VCaP (cell line): ENCODE measurements at regions not wholly inside any gene's neighbourhood (a gene's known extent, or its start where the extent isn't known, plus 50 kb on each side); places are given as distances from the start of the nearest gene placed in this dataset.

ENCODE experiments used
- H3K27ac ChIP-seq: fragments of 450-650 bp; 2 replicates; pipeline ENCODE4 v1.5.1; 2017
- CTCF ChIP-seq: fragments of 450-650 bp; conservative IDR thresholded peaks from 2 replicates; pipeline ENCODE4 v1.5.1; 2017; ENCODE audit warnings: mild to moderate bottlenecking, moderate library complexity

- H3K27ac ChIP-seq = no peak overlapping the region
- no peak for TF ChIP-seq CTCF
Observed at GRCh38 chr2:39938035-39938835, 159.2 kb upstream of the THUMPD2 start.

GRCh38 chr2:39937621-39938020, 158.6 kb upstream of the THUMPD2 start:
- no peak overlapping the region for H3K27ac ChIP-seq

GRCh38 chr2:39934851-39935250, 155.8 kb upstream of the THUMPD2 start:
- TF ChIP-seq CTCF = no peak
- H3K27ac ChIP-seq = no peak overlapping the region

More at GRCh38 chr2:39937621-39938020, 158.6 kb upstream of the THUMPD2 start:
- no peak for TF ChIP-seq CTCF

GRCh38 chr2:39933196-39933595, 154.1 kb upstream of the THUMPD2 start:
- TF ChIP-seq CTCF = no peak
- H3K27ac ChIP-seq = no peak overlapping the region; the same call in 1 of the 2 replicates

- no peak for TF ChIP-seq CTCF
- no peak overlapping the region for H3K27ac ChIP-seq
Observed at GRCh38 chr2:39932198-39932597, 153.1 kb upstream of the THUMPD2 start.

GRCh38 chr2:39930175-39930917, 151.3 kb upstream of the THUMPD2 start:
- no peak overlapping the region for H3K27ac ChIP-seq
- no peak for TF ChIP-seq CTCF

GRCh38 chr2:39929531-39929930, 150.5 kb upstream of the THUMPD2 start:
- no peak overlapping the region for H3K27ac ChIP-seq
- no peak for TF ChIP-seq CTCF
